HG03521 (cell line): ENCODE measurements at regions not wholly inside any gene's neighbourhood (a gene's known extent, or its start where the extent isn't known, plus 50 kb on each side); places are given as distances from the start of the nearest gene placed in this dataset.
"Not testable (repeated sequence)": the region's sequence is repeated elsewhere in the genome, so short reads cannot be mapped to it uniquely, and the experiment has no call there.

Source experiments
- ATAC-seq: cut with Tn5 transposase; IDR thresholded peaks from one replicate; pipeline ENCODE4 v1.9.1; 2021; ENCODE audit warnings: mild to moderate bottlenecking, moderate library complexity; ENCODE audit not compliant: unreplicated experiment

DNA sequence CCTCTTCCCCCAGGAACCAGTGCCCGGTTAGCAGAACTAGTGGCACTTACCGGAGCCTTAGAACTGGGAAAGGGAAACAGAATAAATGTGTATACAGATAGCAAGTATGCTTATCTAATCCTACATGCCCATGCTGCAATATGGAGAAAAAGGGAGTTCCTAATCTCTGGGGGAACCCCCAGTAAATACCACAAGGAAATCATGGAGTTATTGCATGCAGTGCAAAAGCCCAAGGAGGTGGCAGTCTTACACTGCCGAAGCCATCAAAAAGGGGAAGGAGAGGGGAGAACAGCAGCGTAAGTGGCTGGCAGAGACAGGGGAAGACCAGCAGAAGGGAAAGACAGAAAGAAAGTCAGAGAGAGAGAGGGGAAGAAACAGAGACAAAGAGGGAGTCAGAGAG, 556.7 kb upstream of the SPRY2 start:
- not testable (repeated sequence) for ATAC-seq

DNA sequence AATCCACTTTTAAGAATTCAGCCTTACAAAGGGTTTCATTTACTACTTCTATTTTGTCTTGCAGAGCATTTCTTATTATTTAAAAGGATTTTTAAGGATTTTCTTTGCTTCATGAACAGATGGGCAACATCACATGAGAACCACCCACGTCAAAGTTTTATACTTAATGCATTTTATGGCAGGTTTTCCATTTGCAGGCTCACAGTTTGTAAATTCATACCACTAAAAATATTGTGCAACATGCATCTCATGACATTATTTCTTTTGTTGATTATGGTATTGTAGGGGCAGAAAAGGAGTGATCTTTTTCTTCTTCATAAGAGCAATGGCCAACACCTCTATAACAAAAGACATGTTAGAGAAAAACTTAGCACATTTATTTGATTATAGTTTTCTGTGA, 554.0 kb upstream of the SPRY2 start:
- ATAC-seq = no peak

GRCh38 chr13:80889829-80890228, 548.9 kb upstream of the SPRY2 start:
- ATAC-seq = no peak

DNA sequence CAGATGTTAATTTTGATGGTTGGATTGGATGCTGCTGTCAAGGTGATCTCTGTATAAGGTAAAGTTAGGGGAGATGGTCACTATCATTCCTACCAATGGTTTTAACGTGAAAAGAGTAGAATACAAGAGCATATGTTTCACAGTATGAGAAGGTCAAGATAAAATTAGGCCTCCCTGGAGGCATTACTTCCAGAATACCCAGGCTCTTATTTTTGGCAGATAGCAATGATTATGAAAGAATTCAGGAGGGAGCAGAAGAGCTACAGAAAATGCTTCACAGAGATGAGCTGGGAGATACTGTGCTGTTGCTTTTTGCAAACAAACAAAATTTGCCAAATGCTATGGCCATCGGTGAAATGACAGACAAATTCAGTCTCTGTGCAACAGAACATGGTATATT, 547.5 kb upstream of the SPRY2 start:
- no peak for ATAC-seq

DNA sequence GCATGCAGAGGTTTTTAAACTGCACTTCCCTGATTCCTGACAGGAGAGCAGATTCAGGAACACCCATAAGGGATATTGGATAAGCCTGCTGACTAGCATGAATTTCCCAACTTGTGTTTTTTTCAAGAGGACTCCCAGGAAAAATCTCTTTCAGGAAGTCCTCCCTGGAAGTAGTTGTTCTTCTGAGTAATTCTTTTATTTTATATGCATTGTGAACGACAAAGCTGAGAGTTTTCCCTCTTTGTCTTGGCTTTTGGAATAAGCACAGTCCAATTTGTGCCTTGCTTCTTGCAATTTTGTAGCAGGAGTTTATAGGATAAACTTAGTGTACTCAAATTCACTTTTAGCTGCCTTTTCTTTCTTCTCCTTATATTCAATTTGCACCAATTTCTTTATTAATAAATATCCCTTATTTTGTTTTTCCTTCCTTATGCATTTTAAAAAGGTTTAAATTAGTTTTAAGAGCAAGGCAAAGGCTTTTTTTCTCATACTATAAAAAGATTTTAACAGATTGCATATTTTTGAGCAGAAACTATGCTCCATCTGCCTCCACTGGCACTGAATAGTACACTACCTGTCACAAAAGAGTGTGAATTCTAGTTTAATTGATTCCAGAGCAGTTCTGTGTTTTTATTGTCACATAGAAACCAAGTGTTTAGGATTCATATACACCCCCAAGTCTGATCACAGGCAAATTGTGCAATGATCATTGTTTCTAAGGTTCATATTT, 543.3 kb upstream of the SPRY2 start:
- ATAC-seq = no peak

DNA sequence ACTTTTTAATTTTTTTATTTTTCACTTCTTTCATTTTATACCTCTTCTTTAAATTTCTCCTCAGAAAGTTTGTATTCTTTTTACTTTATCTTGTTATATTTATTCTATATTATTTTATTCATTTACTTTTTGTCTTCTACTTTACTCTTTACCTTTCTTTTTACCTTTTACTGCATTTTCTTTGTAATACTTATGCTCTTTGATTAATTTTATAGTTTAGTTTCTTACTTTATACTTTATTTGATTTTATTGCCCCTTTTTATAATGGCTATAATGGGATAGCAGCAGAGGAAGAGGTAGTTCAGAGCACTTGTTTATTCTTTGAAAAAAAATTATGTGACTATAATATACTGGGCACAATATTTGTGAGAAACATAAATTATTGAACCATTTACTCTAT, 542.6 kb upstream of the SPRY2 start:
- no peak for ATAC-seq

- ATAC-seq = no peak
These were observed 541.1 kb upstream of the SPRY2 start for GRCh38 chr13:80881942-80882445.

GRCh38 chr13:80881495-80881894, 540.6 kb upstream of the SPRY2 start:
- ATAC-seq = no peak

GRCh38 chr13:80881034-80881433, 540.1 kb upstream of the SPRY2 start:
- no peak for ATAC-seq

GRCh38 chr13:80877944-80878241, 537.0 kb upstream of the SPRY2 start:
- ATAC-seq = no peak

DNA sequence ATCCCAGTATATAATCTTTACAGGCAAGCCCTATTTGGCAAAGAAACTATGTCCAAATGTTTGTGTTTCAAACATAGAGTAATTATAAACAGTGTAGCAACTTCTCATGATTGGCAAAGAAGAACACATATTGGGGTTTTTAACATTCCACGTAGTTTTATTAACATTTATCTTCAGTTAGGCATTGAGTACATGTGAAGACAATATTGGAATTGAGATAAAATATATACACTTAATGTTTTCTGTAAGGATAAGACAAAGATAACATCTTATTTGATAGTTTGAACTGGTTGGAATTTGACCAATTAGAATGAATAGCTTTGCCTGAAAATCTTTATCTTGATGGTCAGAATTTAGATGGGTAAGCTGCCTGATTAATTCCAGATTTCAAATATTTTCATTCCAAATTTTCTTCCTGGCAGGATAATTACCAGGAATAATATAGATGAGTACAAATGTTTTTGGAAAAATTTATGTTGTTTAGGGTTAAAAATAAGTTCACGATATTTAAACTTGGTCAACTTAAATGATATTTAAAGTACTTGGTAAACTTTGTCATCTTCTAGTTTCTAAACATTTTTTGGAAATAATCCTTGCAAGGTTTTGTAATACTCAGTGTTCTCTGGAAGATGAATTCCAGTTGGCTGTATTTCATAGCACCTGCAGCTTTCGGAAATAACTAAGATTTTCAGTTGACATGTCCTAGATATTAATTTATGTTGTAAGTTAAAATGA, 536.5 kb upstream of the SPRY2 start:
- ATAC-seq = no peak

DNA sequence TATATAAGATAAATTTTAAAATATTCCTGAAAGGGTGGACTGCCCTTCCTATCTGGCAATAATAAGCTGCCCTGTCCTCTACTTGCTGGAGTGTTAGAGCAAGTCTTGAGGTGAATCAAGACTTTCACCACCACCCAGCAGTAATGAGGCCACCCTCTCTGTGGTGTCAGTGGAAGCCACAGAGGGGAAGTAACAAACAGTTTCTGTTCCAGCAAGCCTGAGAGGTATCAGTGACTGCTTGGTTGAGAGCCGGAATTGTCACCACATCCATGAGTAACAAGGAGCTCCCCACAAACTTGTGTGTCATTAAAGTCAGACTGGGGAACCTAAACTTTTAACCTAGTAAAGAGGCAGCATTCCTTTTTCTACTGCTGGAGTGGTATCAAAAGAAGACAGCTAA, 532.7 kb upstream of the SPRY2 start:
- peak; percentile 97 for ATAC-seq

DNA sequence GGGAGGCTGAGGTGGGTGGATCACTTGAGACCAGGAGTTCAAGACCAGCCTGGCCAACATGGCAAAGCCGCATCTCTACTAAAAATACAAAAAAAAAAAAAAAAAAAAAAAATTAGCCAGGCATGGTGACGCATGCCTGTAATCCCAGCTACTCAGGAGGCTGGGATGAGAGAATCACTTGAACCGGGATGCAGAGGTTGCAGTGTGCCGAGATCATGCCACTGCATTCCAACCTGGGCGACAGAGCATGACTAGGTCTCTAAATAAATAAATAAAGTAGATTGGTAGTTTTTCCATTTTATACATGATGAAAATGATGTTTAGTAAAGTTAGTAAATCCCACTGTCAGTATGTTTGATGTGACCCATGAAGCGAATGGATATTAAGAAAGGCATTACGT, 531.0 kb upstream of the SPRY2 start:
- ATAC-seq = not testable (repeated sequence)

GRCh38 chr13:80871481-80871880, 530.6 kb upstream of the SPRY2 start:
- no peak for ATAC-seq

DNA sequence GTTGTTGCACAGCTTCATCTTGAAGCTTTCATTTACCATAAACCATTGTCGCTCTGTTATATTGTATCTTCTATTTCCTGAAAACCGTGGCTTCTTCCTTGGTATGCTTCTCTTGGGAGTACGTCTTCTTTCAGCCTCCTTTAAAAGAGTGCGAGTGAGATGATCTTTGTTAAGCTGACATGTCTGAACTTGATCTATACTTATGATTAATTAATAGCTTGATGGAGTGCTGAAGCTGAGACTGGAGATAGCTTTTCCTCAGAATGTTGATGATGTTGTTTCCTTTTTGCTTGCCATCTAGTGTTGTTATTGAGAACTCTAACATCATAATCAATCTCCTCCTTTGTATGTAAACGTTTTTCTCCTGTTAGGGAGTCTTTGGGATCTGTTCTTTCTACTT, 529.3 kb upstream of the SPRY2 start:
- no peak for ATAC-seq

GRCh38 chr13:80866921-80867320, 526.0 kb upstream of the SPRY2 start:
- no peak for ATAC-seq

DNA sequence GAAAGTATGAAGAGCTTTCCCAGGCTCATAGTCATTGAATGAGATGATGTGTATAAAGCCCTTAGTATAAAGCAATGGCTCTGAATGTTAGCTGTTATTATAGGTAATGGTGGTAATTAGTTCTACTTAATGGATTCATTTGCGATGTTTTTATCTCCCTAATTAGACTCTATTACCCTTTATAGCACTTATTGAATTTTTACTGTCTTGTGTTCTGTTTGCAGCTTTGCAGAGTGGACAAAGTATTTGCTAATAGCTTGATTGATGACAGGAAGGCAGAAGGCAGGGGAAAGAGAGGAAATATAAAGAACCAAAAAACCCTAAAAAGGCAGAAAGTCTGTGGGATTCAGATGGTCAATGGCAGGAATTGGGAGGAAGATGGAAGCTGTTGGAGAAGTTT, 524.4 kb upstream of the SPRY2 start:
- no peak for ATAC-seq

DNA sequence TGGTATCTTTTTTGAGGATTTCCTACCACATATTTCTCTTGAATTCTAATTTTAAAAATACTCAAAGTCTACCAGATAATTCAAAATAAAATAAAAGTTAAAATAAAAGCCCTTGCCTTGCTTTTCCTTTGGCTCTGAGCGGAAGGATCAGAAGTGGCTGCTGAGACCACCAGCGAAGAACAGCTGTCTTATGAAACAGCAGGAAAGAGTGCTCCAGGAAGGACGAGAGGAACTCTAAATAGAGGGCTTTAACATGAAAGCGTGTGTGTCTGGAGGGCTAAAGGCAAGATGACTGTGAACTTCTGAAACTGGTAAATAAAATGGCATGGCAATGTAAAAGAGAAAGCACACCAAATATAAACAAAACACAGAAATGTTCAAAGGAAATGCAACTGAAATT, 521.5 kb upstream of the SPRY2 start:
- ATAC-seq = no peak

DNA sequence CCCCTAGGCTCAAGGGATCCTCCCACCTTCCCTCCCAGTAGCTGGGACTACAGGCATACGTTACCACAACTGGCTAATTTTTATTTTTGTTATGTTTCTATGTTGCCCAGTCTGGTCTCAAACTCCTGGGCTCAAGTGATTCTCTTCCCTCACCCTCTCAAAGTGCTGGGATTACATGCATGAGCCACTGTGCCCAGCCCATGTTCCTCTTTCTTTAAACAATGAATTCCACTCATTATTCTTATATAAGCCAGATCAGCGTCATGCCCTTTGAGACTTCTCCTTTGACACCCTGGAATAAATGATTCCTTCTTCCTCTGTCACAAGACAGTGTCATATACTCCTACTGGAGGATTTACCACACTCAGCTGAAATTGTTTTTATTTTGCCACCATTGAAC, 519.9 kb upstream of the SPRY2 start:
- no peak for ATAC-seq

DNA sequence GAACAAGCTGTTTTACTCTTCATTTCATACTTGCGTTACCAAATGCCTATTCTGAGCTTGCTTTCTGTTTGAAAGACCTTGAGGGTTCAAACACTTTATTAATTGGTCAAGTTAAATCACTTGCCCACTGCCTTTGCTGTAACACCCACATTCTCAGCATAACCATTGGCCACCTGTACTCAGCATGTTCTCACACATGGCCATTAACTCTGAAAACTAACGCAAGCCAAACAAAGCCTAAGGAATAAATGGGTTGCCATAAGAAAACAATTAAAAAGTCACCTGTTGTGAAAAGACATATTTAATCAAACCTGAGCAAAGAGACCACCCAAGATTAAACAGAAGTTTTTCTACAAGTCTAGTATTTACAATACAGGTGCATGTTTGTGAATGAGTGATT, 517.2 kb upstream of the SPRY2 start:
- no peak for ATAC-seq

GRCh38 chr13:80857321-80857720, 516.4 kb upstream of the SPRY2 start:
- no peak for ATAC-seq

- no peak for ATAC-seq
These were observed 509.8 kb upstream of the SPRY2 start for GRCh38 chr13:80850771-80851170.

DNA sequence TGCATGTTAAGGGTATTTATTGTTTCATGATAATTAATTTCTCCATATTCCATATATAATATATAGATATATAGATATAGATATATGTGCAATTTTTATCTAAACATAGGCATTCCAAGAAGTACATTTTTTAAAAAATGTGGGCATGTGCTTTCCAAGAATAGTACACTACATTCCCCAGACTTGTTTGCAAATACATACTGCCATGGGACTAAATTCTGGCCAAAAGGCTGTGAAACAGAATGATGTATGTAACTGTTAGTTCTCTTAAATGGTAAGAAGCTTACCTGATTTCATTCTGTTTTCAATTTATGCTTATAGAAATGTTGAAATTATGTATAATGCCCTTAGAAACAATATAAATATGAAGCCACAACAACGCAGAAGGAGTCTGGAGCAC, 503.2 kb upstream of the SPRY2 start:
- no peak for ATAC-seq
